Erythroblast (primary cell): ENCODE measurements at regions not wholly inside any gene's neighbourhood (a gene's known extent, or its start where the extent isn't known, plus 50 kb on each side); places are given as distances from the start of the nearest gene placed in this dataset.

Experiments used
- DNase-seq, 2 experiments: peaks; one replicate each; lab custom pipeline; 2025; lab: John Stamatoyannopoulos, UW
- GATA1 ChIP-seq: IDR thresholded peaks from 2 replicates; pipeline ENCODE4 v1.6.1; 2011; ENCODE audit warnings: low read depth, mild to moderate bottlenecking, control low read depth, low read length, moderate library complexity
- POLR2A ChIP-seq: IDR thresholded peaks from 2 replicates; pipeline ENCODE4 v1.6.1; 2011; ENCODE audit warnings: mild to moderate bottlenecking, low read length

DNA sequence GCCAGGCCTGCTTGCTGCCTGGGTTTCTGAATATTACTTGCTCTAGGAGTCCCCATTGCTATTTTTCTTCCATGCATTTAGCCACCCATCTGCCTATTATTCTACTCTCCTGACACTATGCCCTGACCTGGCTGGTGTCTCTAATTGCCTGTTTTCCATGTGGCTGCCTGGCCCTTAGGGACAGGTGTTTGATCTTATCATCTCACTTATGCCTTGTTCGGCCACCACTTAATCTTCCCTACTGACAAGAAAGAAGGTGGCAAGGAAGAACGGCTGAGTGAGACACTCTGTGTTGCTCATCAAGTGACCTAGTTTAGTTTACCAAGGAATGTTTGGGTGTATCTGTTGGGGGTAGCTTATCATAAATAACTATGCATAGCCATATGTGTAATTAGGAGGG lies 50.4 kb upstream of the RAPH1 start:
- TF ChIP-seq POLR2A = no peak
- TF ChIP-seq GATA1 = no peak
- no peak for DNase-seq

DNA sequence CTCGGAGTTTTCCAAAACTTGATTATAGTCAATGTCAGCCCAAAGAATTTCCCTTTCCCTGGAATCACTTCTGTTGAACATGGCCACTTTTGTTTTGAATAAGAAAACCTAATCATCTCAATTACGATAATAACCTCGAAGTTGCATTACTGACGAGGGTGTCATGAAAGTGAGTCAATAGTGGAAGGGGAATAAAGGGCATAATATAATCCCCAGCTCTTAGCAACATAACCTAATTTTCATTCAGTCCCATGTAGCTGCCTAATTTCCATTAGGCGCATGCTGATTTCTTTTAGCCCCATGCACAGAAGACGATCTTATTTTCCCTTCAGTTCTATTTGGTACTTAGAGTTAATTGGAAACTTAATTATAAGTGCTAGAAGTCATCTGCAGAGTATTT lies 51.1 kb upstream of the RAPH1 start:
- DNase-seq = no peak
- no peak for TF ChIP-seq GATA1
- TF ChIP-seq POLR2A = no peak

GRCh38 chr2:203586696-203587095 lies 51.6 kb upstream of the RAPH1 start:
- no peak for DNase-seq
- TF ChIP-seq POLR2A = no peak
- no peak for TF ChIP-seq GATA1

GRCh38 chr2:203590496-203590895 lies 55.4 kb upstream of the RAPH1 start:
- TF ChIP-seq GATA1 = no peak
- no peak for TF ChIP-seq POLR2A
- DNase-seq = no peak

GRCh38 chr2:203591642-203592041 lies 56.5 kb upstream of the RAPH1 start:
- no peak for TF ChIP-seq GATA1
- no peak for TF ChIP-seq POLR2A

DNA sequence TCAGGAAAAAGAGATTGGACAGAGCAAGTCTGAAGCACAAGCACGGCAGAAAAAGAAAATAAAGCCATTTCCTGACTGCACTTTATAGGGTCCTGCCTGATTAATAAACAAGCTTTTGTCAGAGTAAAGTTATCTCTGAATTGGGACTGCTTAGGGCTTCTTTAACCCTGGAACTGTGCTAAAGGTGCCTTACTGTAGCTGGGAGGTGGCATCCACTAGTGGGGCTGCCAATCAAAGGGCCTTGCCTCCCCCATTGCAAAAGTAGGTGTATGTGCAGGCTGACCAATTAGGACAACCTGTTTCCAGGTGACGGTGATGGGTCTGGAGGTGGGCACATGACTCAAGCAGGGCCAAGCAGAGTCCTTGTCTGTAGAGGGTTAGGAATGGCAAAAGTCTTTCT lies 57.4 kb upstream of the RAPH1 start:
- no peak for DNase-seq
- no peak for TF ChIP-seq POLR2A
- TF ChIP-seq GATA1 = no peak

More at GRCh38 chr2:203591642-203592041, 56.5 kb upstream of the RAPH1 start:
- no peak for DNase-seq

- TF ChIP-seq GATA1 = no peak
- no peak for TF ChIP-seq POLR2A
- DNase-seq = no peak
Observed at GRCh38 chr2:203594541-203594940, 59.4 kb upstream of the RAPH1 start.

DNA sequence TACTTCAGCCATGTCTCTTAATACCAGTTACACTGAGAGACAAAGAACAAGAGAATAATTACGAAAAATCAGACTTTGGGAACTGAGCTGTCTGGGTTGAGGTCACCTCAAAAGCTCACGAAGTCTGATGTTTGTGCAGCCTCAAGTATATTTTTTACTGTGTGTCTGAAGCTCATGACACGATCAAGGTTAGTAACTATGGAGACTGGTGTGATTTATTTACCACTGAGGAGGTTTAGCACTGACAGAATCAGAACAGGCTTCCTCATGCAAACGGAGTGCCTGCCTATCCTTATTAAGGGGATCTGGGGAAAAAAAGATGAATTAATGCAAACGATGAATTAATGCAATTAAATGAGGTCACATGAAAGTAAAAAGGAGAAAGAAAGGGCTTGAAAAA lies 61.1 kb upstream of the RAPH1 start:
- no peak for DNase-seq
- TF ChIP-seq GATA1 = no peak

- no peak for DNase-seq
- no peak for TF ChIP-seq GATA1
- no peak for TF ChIP-seq POLR2A
Observed at GRCh38 chr2:203599509-203599908, 64.4 kb upstream of the RAPH1 start.

- TF ChIP-seq GATA1 (no peak), POLR2A (no peak)
- no peak for DNase-seq
Observed at GRCh38 chr2:203600286-203600685, 65.2 kb upstream of the RAPH1 start.

- TF ChIP-seq GATA1 (no peak), POLR2A (no peak)
- peak in 1 of 2 experiments; percentile 4 for DNase-seq
Observed at GRCh38 chr2:203603456-203604389, 68.6 kb upstream of the RAPH1 start.

- TF ChIP-seq POLR2A (no peak), GATA1 (no peak)
- no peak for DNase-seq
Observed at GRCh38 chr2:203605302-203605701, 70.2 kb upstream of the RAPH1 start.

DNA sequence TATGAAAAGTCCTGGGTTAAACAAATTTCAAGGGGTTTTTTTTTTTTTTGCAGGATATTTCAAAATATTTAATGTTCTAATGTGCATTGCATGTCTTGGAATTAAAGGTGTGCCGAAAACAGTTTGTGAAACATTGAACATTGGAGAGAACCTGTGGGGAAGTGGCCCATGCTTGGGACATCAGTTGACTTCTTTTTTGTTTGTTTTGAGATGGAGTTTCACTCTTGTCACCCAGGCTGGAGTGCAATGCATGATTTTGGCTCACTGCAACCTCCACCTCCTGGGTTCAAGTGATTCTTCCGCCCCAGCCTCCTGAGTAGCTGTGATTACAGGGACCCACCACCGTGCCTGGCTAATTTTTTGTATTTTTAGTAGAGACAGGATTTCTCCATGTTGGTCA lies 71.0 kb upstream of the RAPH1 start:
- TF ChIP-seq GATA1 (no peak), POLR2A (no peak)
- no peak for DNase-seq

DNA sequence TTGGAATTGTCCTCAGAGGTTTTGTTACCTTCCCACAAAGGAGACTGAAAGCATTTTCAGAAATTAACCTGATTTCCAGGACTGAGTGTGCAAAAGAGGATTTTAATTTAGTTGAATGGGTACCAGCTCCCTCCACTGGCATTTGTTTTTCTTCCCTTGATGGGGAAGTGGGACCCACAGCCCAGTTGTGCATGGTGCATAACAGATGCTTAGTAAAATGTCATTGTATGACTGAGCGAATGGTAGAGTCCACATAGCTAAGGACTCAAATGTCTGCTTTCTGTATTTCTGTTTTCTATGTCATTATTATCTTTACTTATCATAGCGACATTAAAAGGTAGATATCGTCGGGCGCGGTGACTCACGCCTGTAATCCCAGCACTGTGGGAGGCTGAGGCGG lies 75.5 kb upstream of the RAPH1 start:
- no peak for TF ChIP-seq GATA1
- TF ChIP-seq POLR2A = no peak
- DNase-seq = no peak

DNA sequence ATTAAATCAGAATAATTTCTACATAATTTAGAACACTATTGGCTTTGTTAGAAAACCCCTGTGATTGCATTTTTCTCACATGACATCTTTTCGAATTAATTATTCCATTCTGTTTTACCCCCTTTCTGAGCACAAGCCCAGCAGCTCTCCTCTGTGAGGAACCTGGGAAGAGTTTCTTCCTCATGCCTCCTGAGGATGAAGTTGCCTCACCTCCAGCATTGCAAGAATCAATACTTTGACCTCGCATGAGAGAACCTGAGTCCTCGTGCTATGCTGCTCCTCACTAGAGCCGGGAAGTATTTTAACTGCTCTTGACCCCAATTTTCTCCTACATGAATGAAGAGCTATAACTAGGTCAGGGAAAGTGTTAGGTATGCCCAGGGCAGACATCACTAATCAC lies 77.1 kb upstream of the RAPH1 start:
- no peak for DNase-seq
- TF ChIP-seq GATA1 = no peak
- TF ChIP-seq POLR2A = no peak
